ENCODE measurements at regions not wholly inside any gene's neighbourhood (a gene's known extent, or its start where the extent isn't known, plus 50 kb on each side); places are given as distances from the start of the nearest gene placed in this dataset.

- TF ChIP-seq GATA1 (IDR thresholded peaks at IDR 0.05; ENCODE audit: low read depth, low read length), result no peak
- no peak for DNase-seq
Measured at GRCh38 chr11:15867871-15868270, 488.5 kb downstream of the SOX6 start.

DNA sequence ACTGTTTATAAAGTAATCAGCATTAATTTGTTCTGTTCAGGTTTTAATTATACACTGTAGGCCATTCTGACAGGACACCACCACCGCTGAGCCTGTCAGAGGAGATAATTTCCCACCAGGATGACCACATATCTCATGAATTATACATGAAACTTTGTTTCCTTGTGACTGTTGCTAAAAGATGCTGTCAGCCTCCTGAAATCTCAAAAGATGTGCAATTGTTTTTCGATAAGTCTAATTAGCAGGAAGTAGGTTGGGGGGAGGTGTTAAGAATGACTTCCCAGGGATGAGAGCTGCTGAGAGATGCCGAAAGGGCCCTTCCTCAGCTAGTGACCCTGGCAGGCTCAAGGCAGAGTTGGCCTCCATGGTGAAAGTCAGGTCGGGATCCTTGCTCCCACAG lies 485.4 kb downstream of the SOX6 start:
- no peak for TF ChIP-seq POLR2A (IDR thresholded peaks at IDR 0.05; ENCODE audit: low read length)
- no peak for TF ChIP-seq GATA1 (IDR thresholded peaks at IDR 0.05; ENCODE audit: low read depth, low read length)
- DNase-seq, result no peak

DNA sequence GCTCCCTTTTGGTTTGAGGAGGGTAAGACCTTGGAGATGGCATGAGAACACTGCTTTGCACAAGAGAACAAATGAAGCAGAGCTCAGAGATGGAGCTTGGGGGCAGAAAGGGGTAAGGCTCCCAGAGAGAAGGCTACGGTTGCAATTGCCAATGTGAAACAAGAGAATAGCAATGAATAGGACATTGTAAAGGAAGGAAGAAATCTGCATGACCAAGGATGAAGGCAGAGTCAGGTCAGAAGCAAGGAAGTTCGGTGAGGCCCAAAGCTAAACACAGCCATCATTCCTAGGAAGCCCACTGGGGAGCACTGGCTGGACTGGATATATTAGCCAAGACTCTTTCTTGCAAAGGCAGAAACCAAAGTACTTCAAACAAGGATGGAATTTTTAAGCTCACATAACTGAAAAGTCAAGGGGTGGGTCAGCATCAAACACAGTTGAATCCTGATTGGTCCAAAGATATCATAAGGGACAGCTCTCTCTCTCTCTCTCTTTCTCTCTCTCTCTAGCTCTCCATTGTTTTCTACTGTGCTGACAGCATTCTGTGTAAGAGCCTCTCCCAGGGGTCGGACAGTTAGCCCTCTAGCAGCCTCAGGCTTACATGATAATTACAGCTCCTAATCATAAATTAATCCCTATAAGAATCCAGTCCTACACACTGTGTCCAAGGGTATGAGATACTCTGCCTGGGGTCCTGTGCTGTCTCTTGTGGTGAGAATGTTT lies 484.3 kb downstream of the SOX6 start:
- TF ChIP-seq GATA1 (IDR thresholded peaks at IDR 0.05; ENCODE audit: low read depth, low read length), result no peak
- no peak for TF ChIP-seq POLR2A (IDR thresholded peaks at IDR 0.05; ENCODE audit: low read length)
- no peak for DNase-seq

DNA sequence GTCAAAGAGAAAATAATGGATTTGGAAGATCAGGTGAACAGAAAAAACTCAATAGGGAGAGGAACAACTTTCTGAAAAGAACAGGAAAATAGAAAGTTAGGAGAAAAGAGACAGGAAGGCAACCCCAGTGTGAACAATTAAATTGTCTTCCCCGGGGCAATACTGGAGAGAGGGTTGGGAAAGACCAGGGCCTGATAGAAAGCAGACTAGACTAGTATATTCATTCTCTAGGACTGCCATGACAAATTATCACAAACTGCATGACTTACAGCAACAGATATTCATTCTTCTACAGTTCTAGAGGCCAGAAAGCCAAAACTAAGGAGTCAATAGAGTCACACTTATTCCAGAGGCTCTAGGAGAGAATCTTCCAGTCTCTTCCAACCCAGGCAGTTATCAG lies 482.8 kb downstream of the SOX6 start:
- TF ChIP-seq GATA1 (IDR thresholded peaks at IDR 0.05; ENCODE audit: low read depth, low read length) (no peak), POLR2A (IDR thresholded peaks at IDR 0.05; ENCODE audit: low read length) (no peak)
- DNase-seq, result no peak

DNA sequence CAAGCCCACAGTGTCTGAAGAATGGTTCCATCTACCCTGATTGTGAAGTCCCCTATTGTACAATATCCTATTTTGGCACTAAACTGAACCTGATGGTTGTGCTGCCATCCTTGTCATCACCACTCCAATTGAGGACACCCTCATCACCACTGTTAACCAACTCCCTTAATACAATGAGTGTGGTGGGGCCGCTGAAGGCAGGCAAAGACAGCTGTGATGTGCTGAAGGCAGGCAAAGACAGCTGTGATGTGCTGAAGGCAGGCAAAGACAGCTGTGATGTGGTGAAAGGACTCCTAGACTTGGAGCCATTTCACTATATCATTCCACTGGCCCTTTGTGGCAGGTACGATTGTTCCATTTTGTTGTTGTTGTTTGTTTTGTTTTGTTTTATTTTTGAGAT lies 481.6 kb downstream of the SOX6 start:
- no peak for DNase-seq
- no peak for TF ChIP-seq POLR2A (IDR thresholded peaks at IDR 0.05; ENCODE audit: low read length)
- TF ChIP-seq GATA1 (IDR thresholded peaks at IDR 0.05; ENCODE audit: low read depth, low read length), result no peak

- no peak for DNase-seq
- TF ChIP-seq POLR2A (IDR thresholded peaks at IDR 0.05; ENCODE audit: low read length), result no peak
- no peak for TF ChIP-seq GATA1 (IDR thresholded peaks at IDR 0.05; ENCODE audit: low read depth, low read length)
Measured at GRCh38 chr11:15875393-15875792, 481.0 kb downstream of the SOX6 start.

DNA sequence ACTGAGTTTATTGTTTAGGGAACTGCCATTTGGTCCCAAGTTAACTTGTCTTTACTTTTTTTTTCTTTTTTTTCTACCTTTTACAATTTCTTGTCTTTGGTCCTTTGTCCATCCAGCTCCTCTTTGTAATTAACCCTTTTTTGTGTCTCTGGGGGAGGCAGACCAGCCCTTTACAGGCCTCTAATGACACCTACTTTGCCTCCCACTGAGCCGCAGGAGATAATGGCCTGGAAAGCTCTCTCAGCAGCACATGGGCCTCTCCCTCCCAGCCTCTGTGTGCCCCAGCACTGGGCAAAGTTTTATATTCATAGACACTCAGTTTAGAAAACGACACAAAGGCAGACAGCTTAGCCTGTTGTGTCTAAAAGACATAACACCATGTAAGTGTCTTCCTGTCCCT lies 480.4 kb downstream of the SOX6 start:
- TF ChIP-seq GATA1 (IDR thresholded peaks at IDR 0.05; ENCODE audit: low read depth, low read length) (no peak), POLR2A (IDR thresholded peaks at IDR 0.05; ENCODE audit: low read length) (no peak)
- DNase-seq, result no peak

DNA sequence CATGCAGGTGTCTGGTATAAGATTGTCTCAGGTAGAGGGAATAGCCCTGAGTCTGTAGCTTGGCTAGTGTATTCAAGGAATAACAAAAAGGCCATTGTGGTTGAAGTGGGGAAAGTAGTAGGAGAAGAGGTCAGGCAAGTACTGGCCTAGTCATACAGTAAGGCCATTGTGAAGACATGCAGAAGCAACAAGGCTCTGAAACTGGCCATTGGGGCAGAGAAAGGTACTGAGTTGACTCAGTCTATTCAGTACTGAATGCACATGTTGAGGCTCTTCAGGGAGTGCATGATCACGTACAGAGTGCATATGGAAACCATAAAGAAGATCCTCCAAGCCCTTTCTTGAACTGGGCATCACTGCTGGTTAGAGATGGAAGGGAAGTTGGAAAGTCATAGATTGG lies 477.6 kb downstream of the SOX6 start:
- no peak for TF ChIP-seq GATA1 (IDR thresholded peaks at IDR 0.05; ENCODE audit: low read depth, low read length)
- no peak for TF ChIP-seq POLR2A (IDR thresholded peaks at IDR 0.05; ENCODE audit: low read length)
- DNase-seq, result no peak

DNA sequence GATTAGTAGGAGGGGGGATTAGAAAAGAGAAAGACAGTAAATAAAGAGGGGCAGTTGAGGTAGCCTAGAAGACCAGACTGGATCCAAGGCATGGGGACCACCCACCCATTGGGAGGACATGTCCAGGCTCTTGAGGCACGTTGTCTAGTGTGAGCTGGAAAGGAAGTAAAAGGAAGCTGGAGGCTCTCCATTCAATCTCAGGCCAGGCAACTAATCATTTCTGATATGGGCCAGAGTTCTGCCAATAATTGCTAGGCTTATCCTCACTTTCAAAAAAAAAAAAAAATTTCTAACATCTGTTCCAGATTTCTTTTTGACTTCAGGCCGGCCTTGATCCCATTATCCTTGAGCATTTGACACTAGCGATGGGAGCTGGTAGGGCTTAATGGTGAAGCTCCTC lies 476.1 kb downstream of the SOX6 start:
- DNase-seq, result no peak

GRCh38 chr11:15882876-15883454 lies 473.4 kb downstream of the SOX6 start:
- DNase-seq, result no peak
- TF ChIP-seq GATA1 (IDR thresholded peaks at IDR 0.05; ENCODE audit: low read depth, low read length) (no peak), POLR2A (IDR thresholded peaks at IDR 0.05; ENCODE audit: low read length) (no peak)

More for the DNA sequence above, 476.1 kb downstream of the SOX6 start:
- TF ChIP-seq POLR2A (IDR thresholded peaks at IDR 0.05; ENCODE audit: low read length) (no peak), GATA1 (IDR thresholded peaks at IDR 0.05; ENCODE audit: low read depth, low read length) (no peak)

DNA sequence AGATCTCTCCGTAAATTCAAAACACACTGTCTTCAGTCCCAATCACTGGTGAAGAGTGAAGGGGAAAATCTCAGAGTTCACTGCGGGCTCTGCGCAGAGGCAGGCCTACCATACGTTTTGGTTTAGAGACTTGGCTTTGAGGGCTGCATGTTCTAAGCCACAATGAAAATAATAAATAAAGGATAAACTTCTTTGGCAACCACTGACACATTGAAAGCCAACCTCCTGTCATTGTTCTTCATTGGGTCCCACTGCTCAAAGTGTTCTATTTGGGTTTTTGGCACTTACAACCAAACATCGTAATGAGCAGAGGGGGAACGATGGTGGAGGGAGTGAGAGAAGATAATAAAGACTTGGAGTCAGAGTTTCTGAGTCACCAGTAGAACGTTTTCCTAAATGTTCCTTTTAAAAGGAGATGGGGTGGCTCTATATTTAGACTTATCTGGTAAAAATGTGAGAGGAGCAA lies 472.9 kb downstream of the SOX6 start:
- no peak for DNase-seq
- TF ChIP-seq POLR2A (IDR thresholded peaks at IDR 0.05; ENCODE audit: low read length), result no peak
- TF ChIP-seq GATA1 (IDR thresholded peaks at IDR 0.05; ENCODE audit: low read depth, low read length), result no peak

DNA sequence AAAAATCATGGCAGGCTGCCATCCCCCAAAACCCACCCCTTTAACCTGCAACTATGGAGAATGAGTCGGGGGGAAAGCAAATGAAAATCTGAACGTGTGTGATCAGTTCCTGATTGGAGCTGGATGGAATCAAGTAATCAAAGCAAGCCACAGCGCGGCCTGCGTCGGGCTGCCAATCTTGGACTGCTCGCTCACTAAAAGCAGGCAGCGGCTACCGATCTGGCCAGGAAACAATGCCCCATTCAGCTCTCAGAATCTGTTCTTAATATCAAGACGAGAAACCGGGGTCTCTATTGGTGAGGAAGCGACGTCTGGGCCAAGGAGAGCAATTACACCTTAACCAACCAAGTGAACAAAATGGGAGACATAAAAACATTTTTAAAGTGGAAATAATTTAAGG lies 472.2 kb downstream of the SOX6 start:
- TF ChIP-seq POLR2A (IDR thresholded peaks at IDR 0.05; ENCODE audit: low read length) (no peak), GATA1 (IDR thresholded peaks at IDR 0.05; ENCODE audit: low read depth, low read length) (no peak)
- DNase-seq, result no peak

DNA sequence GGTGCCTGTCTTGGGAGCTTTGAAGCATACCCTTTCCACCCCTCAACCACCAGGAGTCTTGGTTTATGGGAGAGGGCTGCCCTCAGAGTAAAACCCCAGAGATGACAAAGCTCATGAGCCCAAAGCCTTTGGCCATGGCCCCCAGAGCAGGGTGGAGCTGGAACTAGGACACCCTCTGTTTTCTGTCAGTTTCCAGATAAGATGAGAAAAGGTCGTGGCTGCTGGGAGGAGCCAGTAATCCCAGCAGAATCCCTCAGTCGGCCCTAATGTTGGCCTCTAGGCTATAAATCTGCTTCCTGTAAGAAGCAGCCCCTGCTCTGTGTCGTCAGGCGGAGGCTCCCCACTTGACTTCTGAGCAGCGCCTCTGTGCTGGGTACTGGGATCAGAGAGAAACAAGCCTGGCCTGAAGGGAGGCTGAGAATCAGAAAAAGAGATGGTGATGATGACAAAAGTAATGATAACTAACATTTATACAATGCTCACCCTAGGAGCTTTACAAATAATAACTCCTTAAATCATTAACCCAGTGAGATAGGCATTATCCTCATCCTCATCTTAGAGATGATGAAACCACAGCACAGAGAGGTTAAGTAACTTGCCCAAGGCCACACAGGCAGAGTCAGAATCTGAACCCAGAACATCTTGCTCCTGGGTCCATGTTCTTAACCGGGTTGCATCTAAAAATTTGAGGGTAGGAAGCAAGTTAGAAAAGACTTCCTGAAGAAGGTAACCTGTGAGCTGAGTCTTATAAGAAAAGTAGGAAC lies 471.4 kb downstream of the SOX6 start:
- no peak for DNase-seq
- TF ChIP-seq GATA1 (IDR thresholded peaks at IDR 0.05; ENCODE audit: low read depth, low read length) (no peak), POLR2A (IDR thresholded peaks at IDR 0.05; ENCODE audit: low read length) (no peak)

DNA sequence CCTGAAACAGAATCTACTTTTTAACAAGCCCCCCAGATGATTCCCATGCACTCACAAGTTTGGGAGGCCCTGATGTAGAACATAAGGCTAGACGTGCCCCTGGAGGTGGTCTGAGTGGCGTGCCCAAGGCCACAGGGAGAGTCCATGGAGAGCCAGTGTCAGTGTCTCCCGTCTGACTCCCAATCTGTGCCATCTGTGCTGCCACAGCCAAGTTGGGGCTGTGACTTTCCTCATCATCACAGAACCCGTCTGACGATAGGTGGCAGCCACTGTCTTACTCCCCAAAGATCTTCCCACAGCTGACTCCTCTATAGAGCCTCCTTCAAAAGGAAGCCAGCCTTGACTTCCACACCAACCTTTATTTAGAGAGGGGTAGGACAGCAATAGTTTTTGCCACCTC lies 470.5 kb downstream of the SOX6 start:
- TF ChIP-seq POLR2A (IDR thresholded peaks at IDR 0.05; ENCODE audit: low read length) (no peak), GATA1 (IDR thresholded peaks at IDR 0.05; ENCODE audit: low read depth, low read length) (no peak)
- DNase-seq, result no peak

All from erythroblast (primary cell).